ENCODE measurements at regions not wholly inside any gene's neighbourhood (a gene's known extent, or its start where the extent isn't known, plus 50 kb on each side); places are given as distances from the start of the nearest gene placed in this dataset.
"Not testable (repeated sequence)": the region's sequence is repeated elsewhere in the genome, so short reads cannot be mapped to it uniquely, and the experiment has no call there.

- DNase-seq = no peak
Observed at GRCh38 chr11:82225502-82225901, 508.2 kb downstream of the FAM181B start.

- DNase-seq = no peak
Observed at GRCh38 chr11:82216927-82217570, 516.6 kb downstream of the FAM181B start.

- DNase-seq = no peak
Observed at GRCh38 chr11:82210011-82210410, 523.7 kb downstream of the FAM181B start.

DNA sequence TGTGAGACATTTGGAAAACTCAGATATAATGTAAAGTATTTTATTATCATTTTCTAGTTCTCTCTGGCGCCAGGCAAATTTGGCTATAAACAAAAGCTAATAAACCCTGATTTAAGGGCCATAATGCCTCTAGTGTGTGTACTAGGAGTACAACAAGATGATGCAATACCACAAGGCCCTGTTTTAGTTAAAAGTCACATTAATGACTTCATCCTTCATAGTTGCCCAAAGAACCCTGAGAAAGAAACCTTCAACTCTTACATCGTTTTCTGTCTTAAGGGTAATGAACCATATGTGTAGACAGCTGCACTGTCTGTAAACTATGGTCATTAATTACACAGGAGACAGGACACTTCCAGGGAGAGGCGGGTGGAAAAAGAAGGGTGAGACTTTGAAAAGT, 538.4 kb downstream of the FAM181B start:
- DNase-seq = no peak

- no peak for DNase-seq
Observed at GRCh38 chr11:82194521-82194920, 539.1 kb downstream of the FAM181B start.

- DNase-seq = peak in 1 of 56 donors; percentile 1
Observed at GRCh38 chr11:82191695-82192094, 542.0 kb downstream of the FAM181B start.

- no peak for DNase-seq
Observed at GRCh38 chr11:82185925-82186324, 547.7 kb downstream of the FAM181B start.

DNA sequence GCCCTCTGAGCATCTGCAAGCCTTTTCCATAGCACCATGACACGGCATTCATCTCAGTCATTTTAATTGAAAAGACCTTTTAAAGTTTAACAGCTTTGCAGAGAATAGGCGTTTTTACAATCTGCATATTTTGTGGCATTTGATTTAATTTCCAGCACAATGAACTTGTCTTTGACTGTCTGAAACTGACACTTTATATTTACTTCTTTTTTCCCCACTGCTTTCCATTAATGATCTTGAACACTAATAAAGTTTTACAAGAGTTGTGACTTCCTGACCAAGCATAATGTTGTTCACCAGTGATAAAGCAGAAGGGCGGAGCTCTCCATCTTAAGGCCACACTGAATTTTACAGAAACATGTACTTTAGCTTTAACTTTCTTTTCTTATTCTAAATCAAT, 548.7 kb downstream of the FAM181B start:
- DNase-seq = no peak

GRCh38 chr11:82183346-82183745, 550.3 kb downstream of the FAM181B start:
- DNase-seq = no peak

GRCh38 chr11:82182697-82183096, 551.0 kb downstream of the FAM181B start:
- not testable (repeated sequence) for DNase-seq

DNA sequence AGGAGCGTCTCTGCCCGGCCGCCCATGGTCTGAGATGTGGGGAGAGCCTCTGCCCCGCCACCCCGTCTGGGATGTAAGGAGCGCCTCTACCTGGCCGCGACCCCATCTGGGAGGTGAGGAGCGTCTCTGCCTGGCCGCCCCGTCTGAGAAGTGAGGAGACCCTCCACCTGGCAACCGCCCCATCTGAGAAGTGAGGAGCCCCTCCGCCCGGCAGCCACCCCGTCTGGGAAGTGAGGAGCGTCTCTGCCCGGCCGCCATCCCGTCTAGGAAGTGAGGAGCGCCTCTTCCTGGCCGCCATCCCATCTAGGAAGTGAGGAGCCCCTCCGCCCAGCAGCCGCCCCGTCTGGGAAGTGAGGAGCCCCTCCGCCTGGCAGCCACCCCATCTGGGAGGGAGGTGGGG, 551.9 kb downstream of the FAM181B start:
- DNase-seq = not testable (repeated sequence)

DNA sequence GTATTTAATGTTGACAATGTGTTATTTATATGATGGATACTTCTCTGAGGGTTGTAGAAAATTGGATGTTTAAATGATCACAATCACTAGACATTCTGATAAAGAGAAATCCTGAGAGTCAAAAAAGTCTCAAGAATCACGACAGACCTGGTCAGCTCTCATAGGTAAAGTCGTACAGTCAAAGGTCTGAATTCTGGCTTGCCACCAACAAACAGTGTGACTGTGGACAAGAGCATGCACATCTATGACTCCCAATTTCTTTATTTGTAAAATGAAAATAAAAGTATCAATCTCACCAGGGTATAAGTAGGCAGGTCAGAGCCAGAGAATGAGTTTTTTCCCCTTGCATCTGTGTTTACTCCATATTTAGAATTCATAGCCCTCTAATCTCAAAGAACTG, 556.7 kb downstream of the FAM181B start:
- DNase-seq = no peak

GRCh38 chr11:82176365-82176764, 557.3 kb downstream of the FAM181B start:
- DNase-seq = no peak

- no peak for DNase-seq
Observed at GRCh38 chr11:82174610-82175009, 559.1 kb downstream of the FAM181B start.

DNA sequence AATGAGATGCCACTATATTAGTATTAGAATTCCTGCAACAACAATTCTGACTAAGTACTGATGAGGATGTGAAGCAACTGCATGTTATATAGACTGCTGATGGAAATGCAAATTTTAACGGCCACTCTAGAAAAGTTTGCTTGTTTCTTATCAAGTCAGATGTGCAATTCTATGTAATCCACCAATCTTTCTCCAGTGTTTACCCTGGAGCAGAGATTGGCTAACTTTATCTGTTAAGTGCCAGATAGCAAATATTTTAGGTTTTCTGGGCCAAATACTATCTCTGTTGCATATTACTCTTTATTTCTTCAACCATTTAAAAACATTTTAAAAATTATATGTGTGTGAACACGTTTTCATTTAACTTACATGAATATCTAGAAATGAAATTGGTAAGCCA, 586.9 kb downstream of the FAM181B start:
- no peak for DNase-seq

- DNase-seq = no peak
Observed at GRCh38 chr11:82118946-82119345, 614.7 kb downstream of the FAM181B start.

- no peak for DNase-seq
Observed at GRCh38 chr11:82117362-82117761, 616.3 kb downstream of the FAM181B start.

GRCh38 chr11:82105331-82105998, 628.2 kb downstream of the FAM181B start:
- peak in 4 of 56 donors; percentile 1 to 19 (median 8) for DNase-seq

DNA sequence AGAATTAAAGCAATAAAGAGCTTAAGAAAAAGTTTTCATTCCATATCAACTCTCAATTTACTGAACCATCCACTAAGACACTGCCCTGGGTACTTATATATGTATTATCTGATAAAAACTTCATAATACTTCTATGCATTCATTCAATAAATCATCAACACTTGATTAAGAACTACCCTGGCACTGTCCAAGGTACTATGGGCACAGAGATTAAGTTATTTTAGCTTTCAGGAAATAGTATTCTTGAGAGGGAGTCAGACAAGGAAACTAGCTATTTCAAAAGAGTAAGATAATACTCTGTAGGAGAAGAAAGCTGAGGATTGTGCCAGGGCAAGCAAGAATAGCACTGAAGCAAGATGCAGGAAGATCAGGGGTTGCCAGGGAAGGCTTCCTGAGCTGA, 640.8 kb downstream of the FAM181B start:
- no peak for DNase-seq

DNA sequence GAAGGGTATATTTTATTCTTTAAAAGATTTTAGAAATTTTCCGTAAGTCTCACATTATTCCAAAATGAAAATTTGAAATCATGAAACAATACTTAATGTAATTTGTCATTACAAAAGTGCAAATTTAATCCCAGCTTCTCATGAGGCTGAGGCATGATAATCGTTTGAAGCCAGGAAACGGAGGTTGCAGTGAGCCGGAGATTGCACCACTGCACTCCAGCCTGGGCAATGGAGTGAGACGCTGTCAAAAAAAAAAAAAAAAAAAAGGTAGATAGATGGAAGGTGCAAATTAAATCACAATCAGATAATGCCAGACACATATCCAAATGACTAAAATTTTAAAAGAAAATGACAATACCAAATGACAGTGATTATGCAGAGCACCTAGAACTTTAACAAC, 644.2 kb downstream of the FAM181B start:
- DNase-seq = no peak

GRCh38 chr11:82085493-82085892, 648.2 kb downstream of the FAM181B start:
- DNase-seq = no peak

GRCh38 chr11:82082976-82083375, 650.7 kb downstream of the FAM181B start:
- DNase-seq = no peak

- no peak for DNase-seq
Observed at GRCh38 chr11:82080160-82080559, 653.5 kb downstream of the FAM181B start.
